Left forelimb (tissue), 1 donor: ENCODE measurements at regions not wholly inside any gene's neighbourhood (a gene's known extent, or its start where the extent isn't known, plus 50 kb on each side); places are given as distances from the start of the nearest gene placed in this dataset.
"Not testable (repeated sequence)": the region's sequence is repeated elsewhere in the genome, so short reads cannot be mapped to it uniquely, and the experiment has no call there.

Experiments
- DNase-seq: peaks from one replicate; pipeline ENCODE4 v3.0.0-alpha.2; 2018; ENCODE audit warnings: low spot score

DNA sequence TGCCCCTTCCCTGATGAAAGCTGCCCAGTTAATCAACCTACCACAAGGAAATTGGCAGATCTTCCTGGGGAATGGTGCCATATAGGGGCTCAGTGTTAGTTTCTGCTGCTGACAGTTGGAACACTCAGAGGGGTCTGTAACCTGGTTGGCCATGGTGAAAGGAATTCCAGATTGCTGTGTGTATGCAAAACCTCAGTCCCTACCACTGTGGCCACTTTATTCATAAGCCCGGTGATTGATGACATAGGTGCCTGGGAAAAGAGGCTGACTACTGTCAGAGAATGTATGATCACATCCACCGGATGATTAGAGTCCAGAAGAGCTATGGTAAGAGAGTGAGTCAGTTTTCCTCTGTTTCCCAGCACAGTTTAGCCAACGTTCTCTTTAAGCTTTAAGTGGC, 363.9 kb upstream of the NPAP1 start:
- not testable (repeated sequence) for DNase-seq

- DNase-seq = not testable (repeated sequence)
Measured at GRCh38 chr15:24316326-24316725, 359.2 kb upstream of the NPAP1 start.

- DNase-seq = no peak
Measured at GRCh38 chr15:24318981-24319380, 356.6 kb upstream of the NPAP1 start.

DNA sequence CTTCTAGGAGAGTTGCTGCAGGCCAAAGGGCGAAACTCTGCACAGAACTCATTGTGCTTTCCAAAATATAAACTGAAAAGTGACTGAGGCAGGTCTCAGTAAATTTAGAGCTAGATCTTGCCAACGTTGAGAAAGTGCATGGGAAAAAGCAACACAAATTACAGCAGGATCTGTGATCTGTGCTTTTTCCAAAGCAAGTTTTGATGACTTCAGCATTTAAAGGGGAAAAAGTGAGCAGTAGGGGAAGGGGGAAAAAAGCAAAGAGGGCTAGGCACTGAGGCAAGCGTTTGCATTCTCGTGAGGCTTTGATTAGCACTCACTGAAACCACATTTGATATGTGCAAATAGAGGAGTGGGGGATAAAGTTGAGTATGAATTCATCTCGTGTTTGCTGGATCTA, 351.5 kb upstream of the NPAP1 start:
- DNase-seq = not testable (repeated sequence)

DNA sequence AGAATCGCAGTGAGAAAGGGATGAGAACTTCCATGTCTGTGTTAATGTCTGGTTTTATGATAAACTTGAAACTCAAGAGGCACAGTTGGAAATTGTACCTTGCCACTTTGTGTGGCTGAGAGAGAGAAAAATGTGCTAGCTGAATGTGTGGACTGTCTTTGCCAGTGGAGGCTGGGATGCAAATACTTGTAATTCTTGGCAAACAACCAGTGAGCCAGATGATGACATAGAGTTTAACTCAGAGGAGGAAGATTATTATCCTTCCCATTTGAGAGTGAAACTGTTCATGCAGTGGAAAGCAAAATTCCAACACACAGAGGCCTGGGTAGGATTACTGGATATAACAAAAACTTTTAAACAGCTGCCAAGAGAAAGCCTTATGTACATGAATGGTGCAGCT, 349.1 kb upstream of the NPAP1 start:
- not testable (repeated sequence) for DNase-seq

DNA sequence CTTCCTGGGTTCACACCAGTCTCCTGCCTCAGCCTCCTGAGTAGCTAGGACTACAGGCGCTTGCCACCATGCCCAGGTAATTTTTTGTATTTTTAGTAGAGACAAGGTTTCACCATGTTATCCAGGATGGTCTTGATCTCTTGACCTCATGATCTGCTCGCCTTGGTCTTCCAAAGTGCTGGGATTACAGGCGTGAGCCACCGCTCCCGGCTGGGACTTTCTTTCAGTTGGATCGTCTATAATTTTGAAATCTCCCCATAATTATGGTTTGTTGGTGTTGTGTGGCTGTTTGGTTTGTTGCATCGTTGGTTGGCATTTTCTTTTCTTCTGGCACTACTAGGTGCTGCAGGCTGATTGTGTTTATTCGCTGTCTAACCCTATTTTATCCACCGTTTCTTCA, 343.6 kb upstream of the NPAP1 start:
- not testable (repeated sequence) for DNase-seq

GRCh38 chr15:24341876-24342275, 333.7 kb upstream of the NPAP1 start:
- DNase-seq = not testable (repeated sequence)

- DNase-seq = not testable (repeated sequence)
Measured at GRCh38 chr15:24352777-24353176, 322.8 kb upstream of the NPAP1 start.

GRCh38 chr15:24381103-24381502, 294.5 kb upstream of the NPAP1 start:
- not testable (repeated sequence) for DNase-seq

DNA sequence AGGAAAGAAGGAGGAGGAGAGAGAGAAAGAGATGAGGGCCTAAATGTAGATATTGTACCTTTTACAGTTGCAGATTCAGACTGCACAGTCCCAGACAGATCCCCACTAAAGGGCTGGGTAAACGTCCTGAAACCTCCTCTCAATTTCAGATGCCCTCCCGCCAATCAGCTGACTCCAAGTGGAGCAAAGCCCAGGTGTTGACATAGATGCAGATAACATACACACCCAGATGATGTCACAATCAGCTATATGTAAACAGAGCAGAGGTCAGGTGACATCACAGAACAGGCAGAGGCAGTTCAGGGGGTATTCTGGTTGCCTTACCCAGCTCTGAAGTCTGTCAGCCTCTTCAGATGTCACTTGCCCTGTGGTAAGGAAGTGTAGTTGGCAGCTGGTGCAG, 290.3 kb upstream of the NPAP1 start:
- DNase-seq = not testable (repeated sequence)

GRCh38 chr15:24394303-24394702, 281.3 kb upstream of the NPAP1 start:
- DNase-seq = no peak

DNA sequence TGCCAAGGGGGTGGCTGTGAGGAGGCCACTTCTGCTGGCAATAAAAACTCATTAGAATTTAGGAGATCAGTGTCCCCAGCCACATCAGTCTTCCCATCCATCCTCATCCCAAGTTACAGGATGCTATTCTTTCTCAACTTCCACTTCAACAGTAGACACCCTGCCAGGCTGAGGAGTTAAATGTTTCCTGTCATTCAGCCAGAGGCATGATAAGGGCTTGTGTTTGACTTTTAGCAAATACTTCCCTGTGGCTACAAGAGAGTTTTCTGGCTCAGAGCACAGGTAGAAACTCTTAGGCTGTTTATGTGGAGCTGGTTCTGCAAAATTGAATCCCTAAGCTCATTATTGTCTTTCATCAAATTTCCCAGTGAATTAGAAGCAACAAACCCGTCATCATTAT, 262.9 kb upstream of the NPAP1 start:
- not testable (repeated sequence) for DNase-seq

DNA sequence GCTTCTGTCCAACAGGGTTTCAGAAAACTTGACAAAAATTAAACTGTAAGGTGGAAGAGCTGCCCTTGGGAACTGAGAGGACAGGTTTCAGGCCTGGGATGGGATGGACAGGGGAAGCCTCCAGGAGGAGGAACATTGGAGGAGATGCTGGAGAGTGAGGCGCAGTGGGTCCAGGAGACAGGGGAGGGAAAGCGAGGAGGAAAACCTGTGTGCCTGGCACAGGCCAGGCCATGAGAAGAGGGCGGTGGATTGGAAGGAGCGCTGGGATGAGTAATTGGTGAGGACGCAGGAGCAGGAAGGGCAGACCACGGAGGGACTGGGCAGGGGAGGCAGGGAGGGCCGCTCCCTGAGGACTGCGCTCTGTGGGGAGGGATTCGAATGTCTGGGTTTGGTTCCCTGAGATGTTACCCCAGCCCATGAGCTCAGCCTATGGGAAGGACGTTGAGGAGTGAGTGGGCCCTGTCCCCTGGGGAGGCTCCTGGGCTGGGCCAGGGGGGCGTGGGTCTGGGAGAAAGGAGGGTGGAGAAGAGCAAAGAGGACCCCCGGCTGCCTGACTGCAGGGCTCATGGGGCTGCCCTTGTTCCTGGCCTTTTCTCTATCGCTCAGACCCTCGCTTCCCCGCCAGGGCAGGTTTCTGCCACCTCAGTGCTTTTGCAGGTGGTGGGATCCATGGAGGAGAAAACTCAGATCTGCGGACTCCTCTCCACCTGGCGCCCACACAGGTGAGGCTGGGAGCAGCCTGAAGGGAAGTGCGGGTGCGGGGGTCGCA, 249.1 kb upstream of the NPAP1 start:
- DNase-seq = not testable (repeated sequence)

- DNase-seq = not testable (repeated sequence)
Measured at GRCh38 chr15:24427055-24427400, 248.5 kb upstream of the NPAP1 start.

DNA sequence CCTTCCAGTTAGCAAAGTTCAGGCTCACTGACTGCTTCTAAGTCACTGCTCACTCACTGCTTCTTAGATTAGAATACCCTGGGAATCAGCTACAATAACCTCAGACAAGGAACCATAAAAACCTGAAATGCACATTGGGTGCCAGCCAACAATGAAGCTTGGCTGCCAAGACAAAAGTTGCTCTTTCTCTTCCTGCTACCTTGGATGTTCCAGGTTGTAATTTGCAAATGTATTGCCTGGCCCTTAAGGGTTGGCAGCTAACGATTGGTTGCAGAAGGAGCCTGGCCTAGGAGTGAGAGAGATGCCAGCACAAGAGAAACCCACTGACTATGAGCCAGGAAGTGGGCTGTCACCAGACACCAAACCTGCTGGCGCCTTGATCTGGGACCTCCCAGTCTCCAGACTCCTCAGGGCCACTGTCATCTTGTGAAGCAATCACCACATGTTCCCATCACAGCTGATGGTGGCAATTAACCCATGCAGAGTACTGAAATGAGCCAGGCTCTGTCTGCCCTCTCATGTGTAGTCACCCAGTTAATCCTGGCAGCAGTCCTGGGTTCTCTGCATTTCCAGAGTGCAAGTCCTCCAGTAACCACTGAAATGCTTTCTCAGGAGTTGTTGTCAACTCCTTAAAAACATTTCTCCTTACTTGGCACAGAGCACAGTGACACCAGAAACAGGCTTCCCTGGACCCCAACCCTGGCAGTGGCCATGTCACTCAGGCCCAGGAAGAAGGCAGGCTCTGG, 240.3 kb upstream of the NPAP1 start:
- not testable (repeated sequence) for DNase-seq

DNA sequence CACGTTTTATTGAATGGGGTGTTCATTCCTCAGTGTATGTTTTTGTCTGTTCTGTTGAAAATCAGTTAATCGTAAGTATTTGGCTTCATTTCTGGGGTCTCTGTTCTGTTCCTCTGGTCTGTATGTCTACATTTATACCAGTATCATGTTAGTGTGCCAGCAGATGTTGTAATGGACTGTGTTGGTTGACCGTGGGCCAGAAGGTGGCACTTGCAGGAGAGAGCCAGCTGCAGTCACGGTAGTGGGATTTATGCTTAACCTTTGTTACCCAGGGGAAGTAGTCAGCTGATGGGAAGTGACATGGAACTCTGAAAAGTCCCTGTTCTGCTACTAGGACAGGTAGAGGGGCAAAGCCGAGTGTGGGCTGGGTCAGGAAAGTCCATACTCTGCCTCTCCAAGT, 238.3 kb upstream of the NPAP1 start:
- DNase-seq = not testable (repeated sequence)

DNA sequence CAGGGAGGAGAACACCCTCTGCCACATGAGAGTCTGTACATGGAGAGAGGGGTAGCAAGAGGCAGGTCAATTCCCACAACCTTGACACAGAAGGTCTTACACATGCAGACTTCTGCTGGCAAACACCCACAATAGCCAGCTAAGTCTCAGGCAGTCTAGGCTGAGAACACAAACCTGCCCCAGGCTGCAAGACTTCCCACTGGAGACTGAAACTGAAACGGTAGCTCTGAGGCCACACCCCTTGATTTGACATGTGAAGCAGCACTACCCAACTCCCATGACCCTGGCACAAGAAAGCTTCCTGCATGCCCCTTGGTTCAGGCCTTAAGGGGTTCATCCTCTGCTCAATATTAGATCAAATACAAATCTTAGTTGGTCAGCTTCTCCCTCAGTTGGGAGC, 237.8 kb upstream of the NPAP1 start:
- not testable (repeated sequence) for DNase-seq

DNA sequence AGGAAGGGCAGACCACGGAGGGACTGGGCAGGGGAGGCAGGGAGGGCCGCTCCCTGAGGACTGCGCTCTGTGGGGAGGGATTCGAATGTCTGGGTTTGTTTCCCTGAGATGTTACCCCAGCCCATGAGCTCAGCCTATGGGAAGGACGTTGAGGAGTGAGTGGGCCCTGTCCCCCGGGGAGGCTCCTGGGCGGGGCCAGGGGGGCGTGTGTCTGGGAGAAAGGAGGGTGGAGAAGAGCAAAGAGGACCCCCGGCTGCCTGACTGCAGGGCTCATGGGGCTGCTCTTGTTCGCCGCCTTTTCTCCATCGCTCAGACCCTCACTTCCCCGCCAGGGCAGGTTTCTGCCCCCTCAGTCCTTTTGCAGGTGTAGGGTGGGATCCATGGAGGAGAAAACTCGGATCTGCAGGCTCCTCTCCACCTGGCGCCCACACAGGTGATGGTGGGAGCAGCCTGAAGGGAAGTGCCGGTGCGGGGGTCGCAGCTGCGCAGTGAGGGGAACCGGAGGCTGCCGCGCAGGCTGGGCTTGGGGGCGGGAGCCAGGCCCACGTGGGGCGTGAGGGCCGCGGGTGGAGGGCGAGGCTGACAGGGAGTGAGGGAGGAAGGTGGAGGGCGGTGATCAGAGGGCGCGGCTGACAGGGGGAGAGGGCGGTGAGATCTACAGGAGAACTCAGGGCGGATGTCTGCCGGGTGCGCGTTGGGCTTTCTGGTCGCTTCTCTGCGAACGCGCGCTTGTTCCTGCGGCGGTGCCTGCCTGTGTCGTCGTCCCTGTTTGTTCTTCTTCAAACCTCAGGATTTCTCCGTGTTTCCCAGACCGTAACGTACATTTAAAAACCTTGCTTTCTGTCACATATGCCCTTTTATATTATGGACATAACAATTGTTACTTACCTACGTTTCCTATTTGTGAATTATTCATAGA, 198.2 kb upstream of the NPAP1 start:
- not testable (repeated sequence) for DNase-seq

- DNase-seq = not testable (repeated sequence)
Measured at GRCh38 chr15:24485885-24486567, 189.5 kb upstream of the NPAP1 start.

DNA sequence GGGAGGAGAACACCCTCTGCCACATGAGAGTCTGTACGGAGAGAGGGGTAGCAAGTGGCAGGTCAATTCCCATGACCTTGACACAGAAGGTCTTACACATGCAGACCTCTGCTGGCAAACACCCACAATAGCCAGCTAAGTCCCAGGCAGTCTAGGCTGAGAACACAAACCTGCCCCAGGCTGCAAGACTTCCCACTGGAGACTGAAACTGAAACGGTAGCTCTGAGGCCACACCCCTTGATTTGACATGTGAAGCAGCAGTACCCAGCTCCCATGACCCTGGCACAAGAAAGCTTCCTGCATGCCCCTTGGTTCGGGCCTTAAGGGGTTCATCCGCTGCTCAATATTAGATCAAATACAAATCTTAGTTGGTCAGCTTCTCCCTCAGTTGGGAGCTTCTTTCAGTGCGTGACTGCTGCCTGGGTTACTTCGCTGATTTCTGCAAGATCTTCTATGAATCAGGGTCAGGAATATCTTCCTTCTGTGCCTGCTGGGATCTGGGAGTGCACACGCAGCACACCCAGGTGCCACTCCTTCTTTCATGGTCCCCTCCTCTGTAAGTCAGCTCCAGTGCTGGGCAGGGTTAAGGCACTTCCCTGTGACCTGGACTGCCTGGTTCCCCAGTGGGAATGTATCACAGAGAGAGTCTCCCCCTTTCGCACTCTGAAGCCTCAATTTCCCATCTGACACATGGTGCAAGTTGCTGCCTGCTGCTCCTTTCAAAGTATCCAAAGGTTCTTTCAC, 187.2 kb upstream of the NPAP1 start:
- not testable (repeated sequence) for DNase-seq

DNA sequence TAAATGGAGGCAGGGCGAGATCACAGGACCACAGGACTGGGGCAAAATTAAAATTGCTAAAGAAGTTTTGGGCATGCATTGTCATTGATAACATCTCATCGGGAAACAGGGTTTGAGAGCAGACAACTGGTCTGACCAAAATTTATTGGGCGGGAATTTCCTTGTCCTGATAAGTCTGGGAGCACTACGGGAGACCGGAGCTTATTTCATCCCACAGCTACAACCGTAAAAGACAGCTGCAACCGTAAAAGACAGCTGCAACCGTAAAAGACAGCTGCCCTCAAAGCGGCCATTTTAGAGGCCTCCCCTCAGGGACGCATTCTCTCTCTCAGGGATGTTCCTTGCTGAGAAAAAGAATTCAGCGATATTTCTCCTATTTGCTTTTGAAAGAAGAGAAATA, 170.4 kb upstream of the NPAP1 start:
- DNase-seq = not testable (repeated sequence)
